Epithelial cell of esophagus (primary cell): ENCODE measurements at regions not wholly inside any gene's neighbourhood (a gene's known extent, or its start where the extent isn't known, plus 50 kb on each side); places are given as distances from the start of the nearest gene placed in this dataset.

ENCODE experiments used
- DNase-seq: peaks from one replicate; pipeline ENCODE4 v3.0.0; 2010; ENCODE audit warnings: low read depth
- H3K4me3 ChIP-seq: 2 replicates; pipeline ENCODE4 v1.5.1; 2011; ENCODE audit warnings: mild to moderate bottlenecking, low read length, control low read depth
- TF ChIP-seq, protein P1 (sequence below): IDR thresholded peaks from 2 replicates; pipeline ENCODE4 v1.5.1; 2011; ENCODE audit warnings: low read depth, mild to moderate bottlenecking, low read length, control low read depth, inconsistent platforms; ENCODE audit not compliant: insufficient read depth; ENCODE audit errors: missing control alignments

DNA sequence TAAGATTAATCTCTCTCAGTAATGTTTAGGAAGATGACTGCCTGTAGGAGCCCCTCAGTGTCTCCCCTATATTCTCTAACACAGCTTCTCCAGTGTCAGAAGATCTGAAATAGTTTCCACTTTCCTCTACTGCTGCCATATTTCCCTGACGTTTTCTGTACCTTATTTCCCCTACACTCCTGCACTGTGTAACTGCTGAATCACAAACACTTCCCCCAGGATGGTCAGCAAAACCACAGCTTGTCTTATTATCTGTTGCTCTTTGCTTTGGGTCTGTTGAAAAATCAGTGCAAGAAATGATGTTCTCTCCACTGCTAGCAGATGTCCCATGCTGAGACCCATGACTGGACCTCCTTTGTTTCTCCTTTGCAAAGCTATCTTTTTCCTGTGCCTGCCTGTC lies 441.7 kb downstream of the EPHA4 start:
- DNase-seq, result no peak
- TF ChIP-seq, protein P1, sequence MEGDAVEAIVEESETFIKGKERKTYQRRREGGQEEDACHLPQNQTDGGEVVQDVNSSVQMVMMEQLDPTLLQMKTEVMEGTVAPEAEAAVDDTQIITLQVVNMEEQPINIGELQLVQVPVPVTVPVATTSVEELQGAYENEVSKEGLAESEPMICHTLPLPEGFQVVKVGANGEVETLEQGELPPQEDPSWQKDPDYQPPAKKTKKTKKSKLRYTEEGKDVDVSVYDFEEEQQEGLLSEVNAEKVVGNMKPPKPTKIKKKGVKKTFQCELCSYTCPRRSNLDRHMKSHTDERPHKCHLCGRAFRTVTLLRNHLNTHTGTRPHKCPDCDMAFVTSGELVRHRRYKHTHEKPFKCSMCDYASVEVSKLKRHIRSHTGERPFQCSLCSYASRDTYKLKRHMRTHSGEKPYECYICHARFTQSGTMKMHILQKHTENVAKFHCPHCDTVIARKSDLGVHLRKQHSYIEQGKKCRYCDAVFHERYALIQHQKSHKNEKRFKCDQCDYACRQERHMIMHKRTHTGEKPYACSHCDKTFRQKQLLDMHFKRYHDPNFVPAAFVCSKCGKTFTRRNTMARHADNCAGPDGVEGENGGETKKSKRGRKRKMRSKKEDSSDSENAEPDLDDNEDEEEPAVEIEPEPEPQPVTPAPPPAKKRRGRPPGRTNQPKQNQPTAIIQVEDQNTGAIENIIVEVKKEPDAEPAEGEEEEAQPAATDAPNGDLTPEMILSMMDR, result no peak
- H3K4me3 ChIP-seq, result no peak overlapping the region

DNA sequence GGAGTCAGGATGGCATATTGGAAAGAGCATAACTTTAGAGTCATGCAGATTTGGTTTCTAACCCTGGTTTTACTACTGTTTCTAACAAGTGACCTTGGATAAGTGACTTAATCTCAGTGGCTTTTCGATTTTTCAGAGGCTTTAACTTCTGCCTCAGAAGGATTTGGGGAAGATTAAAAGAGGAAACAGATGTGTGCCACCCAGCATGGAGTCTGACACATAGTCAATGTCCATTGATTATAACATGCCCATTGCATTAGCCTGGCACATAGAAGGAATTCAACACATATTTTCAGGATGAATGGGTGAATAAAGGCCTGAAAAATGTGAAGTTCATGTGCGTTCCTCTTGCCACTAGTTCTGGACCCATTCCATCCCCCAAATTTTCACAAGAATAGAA lies 438.2 kb downstream of the EPHA4 start:
- no peak overlapping the region for H3K4me3 ChIP-seq
- no peak for DNase-seq
- TF ChIP-seq, protein P1, result no peak

DNA sequence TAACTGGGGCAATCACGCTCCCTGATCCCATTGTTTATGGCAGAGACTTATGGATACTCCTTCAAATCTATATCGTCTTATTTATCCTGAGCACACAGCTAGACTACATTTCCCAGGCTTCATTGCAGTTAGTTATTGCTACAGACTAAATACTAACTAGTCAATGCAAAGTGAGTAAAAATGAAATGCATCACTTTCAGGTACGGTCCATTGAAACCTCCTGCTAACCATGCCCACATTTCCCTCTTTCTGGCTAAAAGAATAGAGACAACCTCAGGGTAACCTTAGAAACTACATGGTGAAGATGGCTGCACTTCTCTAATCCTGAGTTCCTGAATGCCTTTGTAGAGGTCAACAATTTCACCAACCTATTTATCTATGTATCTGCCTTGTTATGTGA lies 437.4 kb downstream of the EPHA4 start:
- no peak for DNase-seq
- TF ChIP-seq, protein P1, result no peak
- H3K4me3 ChIP-seq, result no peak overlapping the region

DNA sequence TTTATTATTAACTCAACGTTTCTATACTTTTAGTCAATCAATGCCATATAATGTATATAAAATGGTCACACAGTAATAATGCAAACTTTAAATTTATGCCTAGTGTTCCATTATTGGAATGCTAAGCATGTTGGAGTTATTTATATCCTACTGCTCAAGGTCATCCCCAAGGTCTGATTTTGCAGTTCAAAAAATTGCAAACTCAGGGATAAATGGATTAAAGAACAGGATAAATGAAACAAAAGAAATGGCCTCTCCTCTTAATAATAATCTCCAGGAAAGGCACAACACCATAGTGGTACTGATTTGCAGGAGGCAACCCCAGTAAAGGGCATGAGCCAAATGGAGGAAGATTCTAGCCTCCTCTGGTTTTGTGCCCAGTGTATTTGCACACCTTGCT lies 436.4 kb downstream of the EPHA4 start:
- DNase-seq, result no peak
- no peak overlapping the region for H3K4me3 ChIP-seq
- TF ChIP-seq, protein P1, result no peak

DNA sequence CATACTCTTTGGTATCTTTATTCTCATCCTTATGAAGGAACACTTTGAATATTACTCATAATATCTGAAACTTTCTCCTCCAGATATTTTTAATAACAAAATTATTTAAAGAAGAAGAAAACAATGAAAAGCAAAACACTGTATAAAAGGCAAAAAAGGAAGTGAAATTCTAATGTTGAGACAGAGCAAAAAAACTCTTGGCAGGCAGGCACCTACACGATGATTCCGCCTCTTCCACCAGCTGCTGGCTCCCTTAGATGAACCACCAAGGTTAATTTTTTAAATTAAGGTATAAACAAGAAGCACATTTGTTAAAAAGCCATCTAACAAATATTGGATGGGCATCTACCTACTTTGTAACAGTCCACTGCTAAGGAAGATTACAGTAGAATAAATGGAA lies 434.7 kb downstream of the EPHA4 start:
- TF ChIP-seq, protein P1, result no peak
- no peak for DNase-seq
- no peak overlapping the region for H3K4me3 ChIP-seq

DNA sequence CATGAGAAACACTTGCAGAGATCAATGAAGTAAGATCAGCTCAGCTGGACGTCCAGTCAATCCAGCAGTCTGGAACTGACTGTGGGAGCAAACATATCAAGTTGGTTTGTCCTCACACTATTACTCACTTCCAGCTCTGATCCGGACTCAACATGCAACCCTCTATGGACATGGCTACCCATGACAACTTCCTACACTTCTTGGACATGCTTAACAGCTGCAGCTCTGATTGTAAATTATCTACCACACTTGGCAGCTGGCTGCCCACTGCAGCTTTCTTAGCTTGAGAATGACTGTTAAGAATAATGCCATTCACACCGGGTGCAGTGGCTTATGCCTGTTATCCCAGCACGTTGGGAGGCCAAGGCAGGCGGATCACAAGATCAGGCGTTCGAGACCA lies 429.8 kb downstream of the EPHA4 start:
- DNase-seq, result no peak
- no peak overlapping the region for H3K4me3 ChIP-seq
- TF ChIP-seq, protein P1, result no peak

DNA sequence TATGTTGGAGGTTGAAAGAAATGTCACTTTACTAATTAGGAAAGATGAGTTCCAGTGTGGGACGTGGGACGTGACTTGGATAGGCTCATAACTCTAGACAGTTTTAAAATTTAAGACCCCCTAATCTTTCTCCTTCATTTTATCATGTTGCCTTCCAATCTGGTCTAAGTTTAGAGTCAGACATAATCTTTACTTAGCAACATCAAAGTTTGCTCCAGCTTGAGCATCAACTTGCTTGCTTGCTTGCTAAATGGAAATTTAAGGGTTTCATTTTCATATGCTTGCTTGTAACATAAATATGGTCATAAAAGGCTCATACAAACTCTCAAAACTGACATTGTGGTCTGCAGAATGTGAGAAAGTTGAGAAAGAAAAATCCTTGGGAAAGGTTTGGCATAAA lies 428.9 kb downstream of the EPHA4 start:
- no peak overlapping the region for H3K4me3 ChIP-seq
- TF ChIP-seq, protein P1, result no peak
- DNase-seq, result no peak
